NB4 (cell line): ENCODE measurements at regions not wholly inside any gene's neighbourhood (a gene's known extent, or its start where the extent isn't known, plus 50 kb on each side); places are given as distances from the start of the nearest gene placed in this dataset.

Experiments
- DNase-seq: peaks from one replicate; pipeline ENCODE4 v3.0.0; 2010; ENCODE audit warnings: low read depth
- H3K4me3 ChIP-seq: one replicate; pipeline ENCODE4 v1.5.1; 2011; ENCODE audit warnings: mild to moderate bottlenecking, low read depth, low read length, moderate library complexity
- CTCF ChIP-seq: IDR thresholded peaks from one replicate; pipeline ENCODE4 v1.5.1; 2012; ENCODE audit warnings: low read depth, low read length
- MYC ChIP-seq: IDR thresholded peaks from 2 replicates; pipeline ENCODE4 v1.6.1; 2011; ENCODE audit warnings: low read depth, low read length
- POLR2A ChIP-seq: IDR thresholded peaks from 2 replicates; pipeline ENCODE4 v1.6.1; 2011; ENCODE audit warnings: mild to moderate bottlenecking; ENCODE audit not compliant: insufficient read length; ENCODE audit errors: extremely low read depth
- TF ChIP-seq, protein P1 (sequence below): IDR thresholded peaks from 2 replicates; pipeline ENCODE4 v1.6.1; 2011; ENCODE audit warnings: low read depth, low read length

DNA sequence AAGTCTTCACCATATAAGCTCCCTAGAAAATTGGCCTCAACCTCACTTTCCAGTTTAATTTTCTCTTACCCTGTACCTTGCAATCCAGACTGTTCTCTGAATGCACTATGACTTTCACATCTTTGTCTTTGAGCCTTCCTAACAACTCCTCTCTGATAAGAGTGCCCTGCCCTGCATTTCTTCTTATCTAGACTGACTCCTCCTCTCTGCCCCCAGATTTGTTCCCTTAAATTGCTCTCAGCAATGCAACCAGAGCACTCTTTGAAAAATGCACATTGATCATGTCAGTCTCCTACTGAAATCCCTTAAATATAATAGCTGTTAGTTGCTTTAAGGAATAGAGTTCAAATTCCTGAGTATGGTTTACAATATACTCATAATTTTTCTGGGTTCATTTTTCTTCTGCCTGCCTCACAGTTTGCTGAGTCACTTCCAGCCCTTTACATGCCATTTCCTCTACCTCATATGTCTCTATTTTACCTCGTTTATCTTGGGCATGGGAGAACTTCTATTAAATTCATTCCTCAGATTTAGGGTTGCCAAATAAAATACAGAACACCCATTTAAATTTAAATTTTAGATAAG is 582.7 kb upstream of the AADAT start:
- H3K4me3 ChIP-seq: no peak overlapping the region
- no peak for TF ChIP-seq MYC
- DNase-seq: no peak

GRCh38 chr4:170671171-170671570 is 581.4 kb upstream of the AADAT start:
- H3K4me3 ChIP-seq: no peak overlapping the region
- no peak for DNase-seq
- TF ChIP-seq CTCF (no peak), MYC (no peak), POLR2A (no peak)
- TF ChIP-seq, protein P1, sequence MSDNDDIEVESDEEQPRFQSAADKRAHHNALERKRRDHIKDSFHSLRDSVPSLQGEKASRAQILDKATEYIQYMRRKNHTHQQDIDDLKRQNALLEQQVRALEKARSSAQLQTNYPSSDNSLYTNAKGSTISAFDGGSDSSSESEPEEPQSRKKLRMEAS: no peak

- no peak for DNase-seq
- TF ChIP-seq, protein P1: no peak
- no peak for TF ChIP-seq POLR2A
- no peak for TF ChIP-seq MYC
- no peak for TF ChIP-seq CTCF
- no peak overlapping the region for H3K4me3 ChIP-seq
Observed at GRCh38 chr4:170667814-170668213, 578.1 kb upstream of the AADAT start.

DNA sequence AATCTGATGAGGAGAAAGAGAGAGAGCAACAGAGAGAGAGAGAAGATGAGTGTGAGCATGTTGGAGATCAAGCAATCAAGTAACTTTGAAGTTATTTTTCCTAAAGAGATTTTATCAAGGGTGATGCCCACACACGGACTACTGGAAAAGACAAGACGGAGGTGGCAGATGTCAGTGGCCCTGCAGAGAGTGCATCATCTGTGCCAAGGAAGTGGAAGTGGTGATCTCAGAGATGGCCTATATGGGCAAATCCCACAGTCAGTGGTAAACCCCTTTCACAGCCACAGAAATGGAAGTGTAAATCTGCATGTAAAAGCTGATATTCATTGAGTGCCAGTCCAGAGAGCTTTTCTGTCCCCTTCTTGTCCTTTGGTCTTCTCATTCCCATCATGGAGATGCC is 577.2 kb upstream of the AADAT start:
- TF ChIP-seq, protein P1: no peak
- TF ChIP-seq CTCF (no peak), MYC (no peak), POLR2A (no peak)
- no peak overlapping the region for H3K4me3 ChIP-seq
- DNase-seq: no peak

DNA sequence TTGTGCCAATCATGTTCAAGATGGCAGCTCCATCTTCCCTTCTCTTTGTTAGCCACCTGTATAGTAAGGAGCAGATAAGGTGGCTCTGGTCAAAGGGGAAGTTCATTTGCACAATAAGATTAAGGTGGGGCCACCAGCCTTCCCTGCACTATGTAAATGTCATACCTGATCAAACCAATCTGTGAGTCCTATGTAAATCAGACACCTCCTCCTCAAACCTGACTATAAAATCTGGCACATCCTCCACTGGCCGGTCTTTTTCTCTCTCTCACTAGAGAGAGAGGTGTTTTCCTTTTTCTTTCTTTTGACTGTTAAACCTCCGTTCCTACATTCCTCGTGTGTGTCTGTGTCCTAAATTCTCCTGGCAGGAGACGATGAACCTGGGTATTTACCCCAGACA is 572.5 kb upstream of the AADAT start:
- no peak for DNase-seq
- TF ChIP-seq CTCF (no peak), MYC (no peak), POLR2A (no peak)
- TF ChIP-seq, protein P1: no peak

GRCh38 chr4:170657761-170658160 is 568.0 kb upstream of the AADAT start:
- TF ChIP-seq, protein P1: no peak
- TF ChIP-seq MYC: no peak
- TF ChIP-seq CTCF: no peak
- no peak for TF ChIP-seq POLR2A
- DNase-seq: no peak
- no peak overlapping the region for H3K4me3 ChIP-seq

More for the DNA sequence above, 572.5 kb upstream of the AADAT start:
- no peak overlapping the region for H3K4me3 ChIP-seq
